ENCODE measurements at regions not wholly inside any gene's neighbourhood (a gene's known extent, or its start where the extent isn't known, plus 50 kb on each side); places are given as distances from the start of the nearest gene placed in this dataset.

DNA sequence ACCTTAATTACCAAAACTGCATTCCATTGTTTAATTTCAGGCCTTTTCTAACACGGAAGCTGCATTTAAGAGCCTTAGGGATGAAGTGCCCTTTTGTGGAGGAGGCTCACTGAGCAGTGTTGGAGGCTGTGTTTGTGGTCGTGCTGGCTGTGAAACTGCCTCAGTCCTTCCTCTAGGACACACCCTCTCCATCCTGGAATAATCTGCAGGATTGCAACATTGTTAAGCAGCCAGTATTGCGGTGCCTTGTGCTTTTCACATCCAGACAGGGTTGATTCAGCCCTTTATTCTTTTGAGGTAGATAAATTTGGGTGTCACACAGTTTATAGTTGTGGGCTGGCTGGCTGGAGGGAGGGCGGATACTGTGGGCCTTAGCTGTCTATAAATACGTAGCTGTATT, 141.6 kb downstream of the CDRT15L2 start:
- no peak for TF ChIP-seq CTCF (IDR thresholded peaks at IDR 0.05)
- TF ChIP-seq POLR2A (IDR thresholded peaks at IDR 0.05) = no peak
- no peak for TF ChIP-seq EP300 (IDR thresholded peaks at IDR 0.05)
